ENCODE measurements at regions not wholly inside any gene's neighbourhood (a gene's known extent, or its start where the extent isn't known, plus 50 kb on each side); places are given as distances from the start of the nearest gene placed in this dataset.

GRCh38 chr2:64348386-64349130, 105.4 kb upstream of the LGALSL start:
- TF ChIP-seq CTCF (IDR thresholded peaks at IDR 0.05), result no peak
- no peak for TF ChIP-seq POLR2A (IDR thresholded peaks at IDR 0.05)
